GM13977 (cell line): ENCODE measurements at regions not wholly inside any gene's neighbourhood (a gene's known extent, or its start where the extent isn't known, plus 50 kb on each side); places are given as distances from the start of the nearest gene placed in this dataset.
"Not testable (repeated sequence)": the region's sequence is repeated elsewhere in the genome, so short reads cannot be mapped to it uniquely, and the experiment has no call there.

Experiments
- DNase-seq: peaks from one replicate; pipeline ENCODE4 v3.0.0; 2012; ENCODE audit warnings: low spot score
- CTCF ChIP-seq: IDR thresholded peaks from 2 replicates; pipeline ENCODE4 v1.5.1; 2012; ENCODE audit warnings: mild to moderate bottlenecking, control low read depth; ENCODE audit not compliant: insufficient read depth; ENCODE audit errors: extremely low read depth, missing control alignments
- in situ Hi-C: fragments of 300-500 bp; cut with MboI; formaldehyde crosslinking; loops from one replicate; pipeline ENCODE4 v1.12.0; 2022; ENCODE audit warnings: low sequenced_read_pairs, low pct_unique_long_range_greater_than_20kb, mixed read lengths, inconsistent platforms; ENCODE audit not compliant: unreplicated experiment

DNA sequence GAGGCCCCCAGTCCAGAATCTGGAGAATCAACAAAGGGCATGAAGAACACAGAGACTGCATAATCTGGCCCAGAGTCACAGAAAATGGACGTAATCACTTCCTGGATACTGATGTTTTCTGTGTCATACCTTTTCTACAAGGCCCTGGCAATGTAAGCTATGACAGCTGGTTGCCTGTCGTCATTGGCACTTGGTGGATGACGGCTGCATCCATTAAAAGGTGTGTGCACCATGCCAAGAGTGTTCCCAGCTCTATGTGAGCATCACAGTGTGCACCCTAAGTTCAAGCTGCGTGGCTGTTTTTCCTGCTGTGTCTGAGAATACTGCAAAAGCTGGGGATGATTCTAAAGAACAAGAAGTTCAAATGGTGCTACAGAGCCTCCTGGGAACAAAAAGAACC is 275.2 kb upstream of the CNR1 start:
- in situ Hi-C loops, result no loop called here
- TF ChIP-seq CTCF, result no peak
- no peak for DNase-seq

DNA sequence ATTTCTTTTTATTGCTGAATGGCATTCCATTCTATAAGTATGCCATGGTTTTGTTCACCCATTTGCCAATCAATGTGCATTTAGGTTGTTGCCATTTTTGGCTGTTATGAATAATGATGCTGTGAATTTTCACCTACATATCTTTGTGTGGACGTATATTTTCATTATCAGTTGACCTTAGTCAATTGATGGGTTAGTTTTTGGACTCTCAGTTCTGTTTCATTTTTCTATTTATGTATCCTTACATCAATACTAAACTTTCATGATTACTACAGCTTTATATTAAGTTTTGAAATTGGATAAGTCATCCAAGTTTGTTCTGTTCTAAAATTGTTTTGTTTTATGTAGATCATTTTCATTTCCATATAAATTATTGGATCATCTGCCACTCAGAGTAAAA is 261.9 kb upstream of the CNR1 start:
- peak; percentile 17 for DNase-seq
- in situ Hi-C loops, result no loop called here
- no peak for TF ChIP-seq CTCF

GRCh38 chr6:88426005-88426404 is 259.9 kb upstream of the CNR1 start:
- no peak for DNase-seq
- TF ChIP-seq CTCF, result no peak
- in situ Hi-C loops, result no loop called here

- no peak for TF ChIP-seq CTCF
- in situ Hi-C loops, result no loop called here
- DNase-seq, result no peak
Measured at GRCh38 chr6:88422831-88423230, 256.7 kb upstream of the CNR1 start.

- DNase-seq, in situ Hi-C loops: not testable (repeated sequence)
Measured at GRCh38 chr6:88420967-88421488, 254.9 kb upstream of the CNR1 start.

- DNase-seq, in situ Hi-C loops: not testable (repeated sequence)
Measured at GRCh38 chr6:88418921-88419810, 253.0 kb upstream of the CNR1 start.

- in situ Hi-C loops, DNase-seq: not testable (repeated sequence)
Measured at GRCh38 chr6:88417361-88417760, 251.2 kb upstream of the CNR1 start.

DNA sequence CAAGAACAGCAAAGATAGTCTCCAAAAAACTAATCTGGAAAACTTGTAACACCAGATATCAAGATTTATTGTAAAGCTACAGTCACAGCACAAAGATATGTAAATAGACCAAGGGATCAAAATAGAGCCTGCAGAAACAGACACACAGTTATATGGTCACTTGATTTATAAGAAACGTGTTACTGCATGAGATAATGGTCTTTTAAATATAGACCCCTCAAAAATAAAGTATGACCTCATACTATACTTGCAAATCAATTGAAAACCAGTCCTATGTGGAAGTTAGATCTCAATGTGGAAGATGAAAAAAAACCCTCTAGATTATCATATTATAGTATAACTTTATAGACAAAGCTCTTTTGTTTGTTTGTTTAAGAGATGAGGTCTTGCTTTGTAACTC is 247.3 kb upstream of the CNR1 start:
- no peak for TF ChIP-seq CTCF
- no peak for DNase-seq
- in situ Hi-C loops, result no loop called here

DNA sequence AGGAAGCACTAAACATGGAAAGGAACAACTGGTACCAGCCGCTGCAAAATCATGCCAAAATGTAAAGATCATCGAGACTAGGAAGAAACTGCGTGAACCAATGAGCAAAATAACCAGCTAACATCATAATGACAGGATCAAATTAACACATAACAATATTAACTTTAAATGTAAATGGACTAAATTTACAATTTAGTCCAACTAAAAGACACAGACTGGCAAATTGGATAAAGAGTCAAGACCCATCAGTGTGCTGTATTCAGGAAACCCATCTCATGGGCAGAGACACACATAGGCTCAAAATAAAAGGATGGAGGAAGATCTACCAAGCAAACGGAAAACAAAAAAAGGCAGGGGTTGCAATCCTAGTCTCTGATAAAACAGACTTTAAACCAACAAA is 242.2 kb upstream of the CNR1 start:
- DNase-seq, in situ Hi-C loops: not testable (repeated sequence)

DNA sequence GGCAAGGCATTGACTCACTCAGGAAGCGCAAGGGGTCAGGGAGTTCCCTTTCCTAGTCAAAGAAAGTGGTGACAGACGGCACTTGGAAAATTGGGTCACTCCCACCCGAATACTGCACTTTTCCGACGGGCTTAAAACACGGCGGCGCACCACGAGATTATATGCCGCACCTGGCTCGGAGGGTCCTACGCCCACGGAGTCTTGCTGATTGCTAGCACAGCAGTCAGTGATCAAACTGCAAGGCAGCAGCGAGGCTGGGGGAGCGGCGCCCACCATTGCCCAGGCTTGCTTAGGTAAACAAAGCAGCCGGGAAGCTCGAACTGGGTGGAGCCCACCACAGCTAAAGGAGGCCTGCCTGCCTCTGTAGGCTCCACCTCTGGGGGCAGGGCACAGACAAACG is 240.5 kb upstream of the CNR1 start:
- in situ Hi-C loops, DNase-seq: not testable (repeated sequence)
